NCI-H2081 (cell line): ENCODE measurements at regions not wholly inside any gene's neighbourhood (a gene's known extent, or its start where the extent isn't known, plus 50 kb on each side); places are given as distances from the start of the nearest gene placed in this dataset.
A peak's percentile ranks its signal among the peaks of the same experiment; 100 is the strongest.
"Not testable (repeated sequence)": the region's sequence is repeated elsewhere in the genome, so short reads cannot be mapped to it uniquely, and the experiment has no call there.

ENCODE experiments used
- DNase-seq, 2 experiments: peaks; one replicate each; lab custom pipeline; 2025; lab: John Stamatoyannopoulos, UW

GRCh38 chr11:90542092-90542491 is 319.2 kb upstream of the CHORDC1 start:
- DNase-seq: no peak

GRCh38 chr11:90536301-90536700 is 313.5 kb upstream of the CHORDC1 start:
- DNase-seq: no peak

GRCh38 chr11:90532125-90532524 is 309.3 kb upstream of the CHORDC1 start:
- DNase-seq: no peak

- DNase-seq: no peak
Observed at GRCh38 chr11:90531001-90531400, 308.2 kb upstream of the CHORDC1 start.

- DNase-seq: no peak
Observed at GRCh38 chr11:90525962-90526361, 303.1 kb upstream of the CHORDC1 start.

GRCh38 chr11:90512846-90513245 is 290.0 kb upstream of the CHORDC1 start:
- no peak for DNase-seq

GRCh38 chr11:90510839-90511238 is 288.0 kb upstream of the CHORDC1 start:
- DNase-seq: no peak

GRCh38 chr11:90500922-90501568 is 278.2 kb upstream of the CHORDC1 start:
- no peak for DNase-seq

GRCh38 chr11:90496722-90497121 is 273.9 kb upstream of the CHORDC1 start:
- DNase-seq: no peak

- no peak for DNase-seq
Observed at GRCh38 chr11:90493379-90493778, 270.5 kb upstream of the CHORDC1 start.

GRCh38 chr11:90491466-90491865 is 268.6 kb upstream of the CHORDC1 start:
- DNase-seq: no peak

GRCh38 chr11:90476442-90477007 is 253.7 kb upstream of the CHORDC1 start:
- DNase-seq: peak; percentile 10 to 42

- no peak for DNase-seq
Observed at GRCh38 chr11:90468923-90469322, 246.1 kb upstream of the CHORDC1 start.

GRCh38 chr11:90465553-90465952 is 242.7 kb upstream of the CHORDC1 start:
- no peak for DNase-seq

- DNase-seq: not testable (repeated sequence)
Observed at GRCh38 chr11:90455347-90455920, 232.6 kb upstream of the CHORDC1 start.

GRCh38 chr11:90453525-90453924 is 230.7 kb upstream of the CHORDC1 start:
- no peak for DNase-seq

- DNase-seq: no peak
Observed at GRCh38 chr11:90449606-90450005, 226.8 kb upstream of the CHORDC1 start.

- no peak for DNase-seq
Observed at GRCh38 chr11:90448256-90448655, 225.4 kb upstream of the CHORDC1 start.

GRCh38 chr11:90447618-90448017 is 224.8 kb upstream of the CHORDC1 start:
- no peak for DNase-seq

- no peak for DNase-seq
Observed at GRCh38 chr11:90446207-90446606, 223.4 kb upstream of the CHORDC1 start.

GRCh38 chr11:90438069-90438468 is 215.2 kb upstream of the CHORDC1 start:
- no peak for DNase-seq

GRCh38 chr11:90434858-90435257 is 212.0 kb upstream of the CHORDC1 start:
- DNase-seq: peak in 1 of 2 experiments; percentile 4

GRCh38 chr11:90428836-90429235 is 206.0 kb upstream of the CHORDC1 start:
- peak in 1 of 2 experiments; percentile 43 for DNase-seq

GRCh38 chr11:90426442-90426841 is 203.6 kb upstream of the CHORDC1 start:
- DNase-seq: no peak
